Lower lobe of right lung (tissue), 2 donors: ENCODE measurements at regions not wholly inside any gene's neighbourhood (a gene's known extent, or its start where the extent isn't known, plus 50 kb on each side); places are given as distances from the start of the nearest gene placed in this dataset.

ENCODE experiments used
- ATAC-seq, 2 donors: fragments of 200-7000 bp; cut with Tn5 transposase; one replicate each; pipeline ENCODE4 v1.9.1; 2020 to 2022; ENCODE audit warnings: mild to moderate bottlenecking in 2 of 2, moderate library complexity in 2 of 2
- DNase-seq: peaks from one replicate; pipeline ENCODE4 v3.0.0-alpha.2; 2020
- H3K27ac ChIP-seq: fragments of 200-600 bp; one replicate; pipeline ENCODE4 v1.8.0; 2022
- H3K27me3 ChIP-seq: fragments of 200-600 bp; one replicate; pipeline ENCODE4 v1.8.0; 2022; ENCODE audit warnings: low read depth
- H3K36me3 ChIP-seq: fragments of 200-600 bp; one replicate; pipeline ENCODE4 v1.8.0; 2022; ENCODE audit warnings: mild to moderate bottlenecking
- H3K4me1 ChIP-seq: fragments of 200-600 bp; one replicate; pipeline ENCODE4 v1.8.0; 2022
- H3K4me3 ChIP-seq: fragments of 200-600 bp; one replicate; pipeline ENCODE4 v1.8.0; 2022; ENCODE audit warnings: mild to moderate bottlenecking
- H3K9me3 ChIP-seq: fragments of 200-600 bp; one replicate; pipeline ENCODE4 v1.8.0; 2022
- intact Hi-C: fragments of 100-400 bp; cut with DNase I; formaldehyde crosslinking; loops from one replicate; pipeline ENCODE4 v1.11.0; 2022
- TF ChIP-seq, protein P1 (sequence below): fragments of 200-600 bp; IDR thresholded peaks from one replicate; pipeline ENCODE4 v1.8.0; 2022; ENCODE audit warnings: antibody characterized with exemption, mild to moderate bottlenecking
- donor health status: DM: no; HTN: yes; CAD: no; lungs with severe emphysema.

DNA sequence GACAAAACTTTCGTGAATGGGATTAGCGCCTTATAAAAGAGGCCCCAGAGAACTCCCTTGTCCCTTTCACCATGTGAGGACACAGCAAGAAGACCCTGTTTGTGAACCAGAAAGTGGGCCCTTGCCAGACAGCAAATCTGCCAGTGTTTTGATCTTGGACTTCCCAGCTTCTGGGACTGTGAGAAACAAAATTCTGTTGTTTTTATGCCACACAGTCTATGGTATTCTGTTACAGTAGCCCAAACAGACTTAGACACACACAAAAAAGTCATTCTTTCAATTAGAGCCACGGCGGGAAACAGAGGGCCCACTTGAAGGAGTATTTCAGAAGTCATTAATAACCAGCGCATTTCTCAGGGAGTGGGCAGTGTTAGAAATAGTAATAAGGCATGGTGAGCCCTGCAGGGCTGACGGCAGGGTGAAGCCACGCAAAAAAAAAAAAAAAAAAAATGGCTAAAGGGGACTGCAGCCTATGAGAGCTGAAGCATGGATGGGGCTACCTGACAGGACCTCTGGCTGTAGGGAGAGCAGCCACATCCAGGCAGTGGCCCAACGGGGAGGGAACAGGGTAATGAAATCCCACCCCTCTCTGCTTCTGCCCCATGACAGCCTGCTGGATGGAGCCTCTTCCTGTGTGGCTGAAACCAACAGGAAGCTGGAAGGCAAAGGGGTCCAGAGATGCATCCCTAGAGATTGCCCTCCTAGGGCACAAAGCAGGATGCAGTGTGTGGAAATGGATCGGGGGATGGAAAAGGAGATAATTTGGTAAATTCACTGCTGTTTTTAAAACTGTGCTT lies 189.3 kb downstream of the KCNS3 start:
- ATAC-seq (no peak), DNase-seq (no peak)
- Histone ChIP-seq H3K27ac (no peak overlapping the region), H3K4me3 (no peak overlapping the region), H3K36me3 (no peaks in the 10 kb centered on the region), H3K4me1 (no peaks in the 10 kb centered on the region), H3K27me3 (no peaks in the 10 kb centered on the region), H3K9me3 (no peaks in the 10 kb centered on the region)
- TF ChIP-seq, protein P1, sequence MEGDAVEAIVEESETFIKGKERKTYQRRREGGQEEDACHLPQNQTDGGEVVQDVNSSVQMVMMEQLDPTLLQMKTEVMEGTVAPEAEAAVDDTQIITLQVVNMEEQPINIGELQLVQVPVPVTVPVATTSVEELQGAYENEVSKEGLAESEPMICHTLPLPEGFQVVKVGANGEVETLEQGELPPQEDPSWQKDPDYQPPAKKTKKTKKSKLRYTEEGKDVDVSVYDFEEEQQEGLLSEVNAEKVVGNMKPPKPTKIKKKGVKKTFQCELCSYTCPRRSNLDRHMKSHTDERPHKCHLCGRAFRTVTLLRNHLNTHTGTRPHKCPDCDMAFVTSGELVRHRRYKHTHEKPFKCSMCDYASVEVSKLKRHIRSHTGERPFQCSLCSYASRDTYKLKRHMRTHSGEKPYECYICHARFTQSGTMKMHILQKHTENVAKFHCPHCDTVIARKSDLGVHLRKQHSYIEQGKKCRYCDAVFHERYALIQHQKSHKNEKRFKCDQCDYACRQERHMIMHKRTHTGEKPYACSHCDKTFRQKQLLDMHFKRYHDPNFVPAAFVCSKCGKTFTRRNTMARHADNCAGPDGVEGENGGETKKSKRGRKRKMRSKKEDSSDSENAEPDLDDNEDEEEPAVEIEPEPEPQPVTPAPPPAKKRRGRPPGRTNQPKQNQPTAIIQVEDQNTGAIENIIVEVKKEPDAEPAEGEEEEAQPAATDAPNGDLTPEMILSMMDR: no peak
- intact Hi-C loops: no loop called here

DNA sequence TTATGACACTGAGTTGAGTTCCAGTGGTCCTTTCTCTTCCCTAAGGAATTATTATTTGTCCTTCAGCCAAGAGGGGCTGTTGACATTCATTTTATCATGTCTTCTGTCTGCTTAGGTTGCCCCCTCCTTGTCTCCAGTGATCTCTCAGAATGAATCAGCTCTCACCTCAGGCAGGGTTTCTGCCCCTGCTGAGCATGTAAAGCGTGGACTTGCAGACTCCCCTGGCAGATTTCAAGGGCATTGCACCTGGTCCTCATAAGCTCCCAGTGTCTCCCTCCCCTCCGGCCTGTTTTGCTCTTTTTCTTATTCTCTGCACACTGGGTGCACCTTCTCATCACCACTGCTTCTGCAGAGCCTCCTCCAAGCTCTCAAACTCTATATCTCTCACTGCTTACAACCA lies 188.4 kb downstream of the KCNS3 start:
- H3K36me3 ChIP-seq: no peaks in the 10 kb centered on the region

DNA sequence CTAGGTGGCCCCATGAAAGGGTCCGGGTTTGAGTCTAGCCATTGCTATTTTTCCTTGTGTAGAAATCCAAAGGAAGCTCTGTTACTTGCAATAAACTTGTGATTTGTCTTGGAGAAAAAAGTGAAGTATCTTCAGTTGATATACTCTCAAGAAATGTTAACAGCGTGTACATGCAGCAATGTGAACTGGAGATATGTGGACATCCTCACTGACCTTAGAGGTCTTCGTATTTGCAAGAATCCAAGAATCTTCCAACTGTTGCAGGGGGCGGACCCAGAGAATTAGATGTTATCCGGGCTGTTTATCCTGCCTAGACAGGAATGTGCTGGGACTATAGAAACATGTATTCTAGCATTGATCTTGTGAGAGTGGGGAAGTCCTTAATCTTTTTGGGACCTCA lies 187.6 kb downstream of the KCNS3 start:
- no peak overlapping the region for H3K27ac ChIP-seq
- DNase-seq: no peak

More for the DNA sequence above, 188.4 kb downstream of the KCNS3 start:
- Histone ChIP-seq H3K4me1 (no peaks in the 10 kb centered on the region), H3K9me3 (no peaks in the 10 kb centered on the region), H3K27me3 (no peaks in the 10 kb centered on the region), H3K27ac (peak overlapping the region; percentile 26), H3K4me3 (no peak overlapping the region)
- intact Hi-C loops: no loop called here
- ATAC-seq (no peak), DNase-seq (no peak)
- TF ChIP-seq, protein P1: no peak

DNA sequence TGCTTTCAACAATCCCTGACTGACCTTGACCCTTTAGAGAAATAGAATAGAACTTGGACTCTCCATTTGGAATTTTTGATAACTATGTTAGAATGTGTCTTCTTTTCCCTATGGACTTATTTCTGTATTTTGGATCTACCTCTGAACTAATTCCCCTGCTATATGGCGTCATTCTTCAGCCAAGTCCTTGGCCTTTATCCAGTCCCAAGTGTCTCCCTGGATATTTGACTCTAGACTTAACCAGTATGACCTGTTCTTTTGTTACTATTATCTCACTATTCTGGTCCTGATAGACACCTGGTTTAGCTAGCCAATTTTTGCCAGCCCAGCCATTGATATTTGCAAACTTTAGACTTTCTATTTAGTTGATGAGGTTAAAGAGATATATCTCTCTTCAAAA lies 186.8 kb downstream of the KCNS3 start:
- H3K36me3 ChIP-seq: no peaks in the 10 kb centered on the region
- no peaks in the 10 kb centered on the region for H3K4me1 ChIP-seq
- peak overlapping the region; percentile 11 for H3K27ac ChIP-seq
- no peaks in the 10 kb centered on the region for H3K27me3 ChIP-seq
- ATAC-seq (no peak), DNase-seq (no peak)
- TF ChIP-seq, protein P1: no peak
- intact Hi-C loops: no loop called here
- no peak overlapping the region for H3K4me3 ChIP-seq
- no peaks in the 10 kb centered on the region for H3K9me3 ChIP-seq

More for the DNA sequence above, 187.6 kb downstream of the KCNS3 start:
- ATAC-seq: peak in 1 of 2 donors; percentile 27
- H3K27me3 ChIP-seq: no peaks in the 10 kb centered on the region
- H3K9me3 ChIP-seq: no peaks in the 10 kb centered on the region
- no peaks in the 10 kb centered on the region for H3K36me3 ChIP-seq
- no peaks in the 10 kb centered on the region for H3K4me1 ChIP-seq
- TF ChIP-seq, protein P1: no peak
- H3K4me3 ChIP-seq: no peak overlapping the region
- intact Hi-C loops: no loop called here

DNA sequence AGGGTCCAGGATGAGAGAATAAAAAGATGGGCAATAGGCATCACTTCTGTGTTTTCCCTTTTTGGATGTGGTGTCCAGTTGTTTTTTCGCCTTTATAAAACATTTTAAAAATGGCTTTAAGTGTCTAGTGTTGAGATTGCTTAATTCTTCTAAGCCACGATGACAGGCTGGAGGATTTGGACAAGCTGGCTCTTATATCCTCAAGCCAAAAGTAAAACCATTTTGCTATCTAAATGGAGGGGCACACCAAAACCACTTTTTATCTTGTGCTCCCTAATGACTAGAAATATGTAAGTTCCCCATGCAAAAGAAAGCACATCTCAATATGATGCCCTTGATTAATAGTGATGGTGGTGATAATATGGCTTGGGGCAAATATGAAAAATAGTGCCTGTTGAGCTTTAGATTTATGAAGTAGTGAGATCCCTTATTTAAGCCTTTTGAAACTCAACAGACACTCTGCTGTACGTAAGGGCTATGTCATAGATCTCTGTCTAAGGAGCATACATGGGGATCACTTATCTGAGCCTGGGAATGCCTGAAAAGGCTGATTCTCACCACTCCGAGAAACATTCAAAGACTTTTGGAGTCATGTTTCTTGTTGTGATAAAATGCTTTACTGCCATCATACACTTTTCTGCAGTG lies 185.5 kb downstream of the KCNS3 start:
- ATAC-seq (no peak), DNase-seq (no peak)
- no peaks in the 10 kb centered on the region for H3K4me1 ChIP-seq
- TF ChIP-seq, protein P1: no peak
- H3K27me3 ChIP-seq: no peaks in the 10 kb centered on the region
- H3K4me3 ChIP-seq: no peak overlapping the region
- H3K27ac ChIP-seq: peak overlapping the region; percentile 64
- no peaks in the 10 kb centered on the region for H3K9me3 ChIP-seq
- intact Hi-C loops: no loop called here
- H3K36me3 ChIP-seq: no peaks in the 10 kb centered on the region
